Osteoblast (primary cell): ENCODE measurements at regions not wholly inside any gene's neighbourhood (a gene's known extent, or its start where the extent isn't known, plus 50 kb on each side); places are given as distances from the start of the nearest gene placed in this dataset.

Experiments
- DNase-seq: peaks from one replicate; pipeline ENCODE4 v3.0.0; 2011; ENCODE audit warnings: low spot score, mixed read lengths; ENCODE audit not compliant: insufficient read length; ENCODE audit errors: missing footprints
- H2AFZ ChIP-seq: 2 replicates; pipeline ENCODE4 v1.6.0; 2011; ENCODE audit warnings: mild to moderate bottlenecking, low read length
- H3K27ac ChIP-seq: 2 replicates; pipeline ENCODE4 v1.5.1; 2011; ENCODE audit warnings: mild to moderate bottlenecking, low read depth, low read length, moderate library complexity
- H3K27me3 ChIP-seq: 2 replicates; pipeline ENCODE4 v1.6.0; 2012; ENCODE audit warnings: mild to moderate bottlenecking, control low read depth, inconsistent platforms, low read length, moderate library complexity; ENCODE audit not compliant: insufficient read depth
- H3K36me3 ChIP-seq: 2 replicates; pipeline ENCODE4 v1.5.1; 2011; ENCODE audit warnings: mild to moderate bottlenecking, low read length, control low read depth, moderate library complexity; ENCODE audit not compliant: insufficient read depth
- H3K4me1 ChIP-seq: 2 replicates; pipeline ENCODE4 v1.5.1; 2011; ENCODE audit warnings: mild to moderate bottlenecking, low read length, control low read depth, moderate library complexity; ENCODE audit not compliant: insufficient read depth
- H3K4me2 ChIP-seq: 2 replicates; pipeline ENCODE4 v1.6.0; 2011; ENCODE audit warnings: mild to moderate bottlenecking, low read length; ENCODE audit not compliant: insufficient read depth
- H3K4me3 ChIP-seq: fragments of 200-600 bp; sonication (generic); 3 replicates; pipeline ENCODE4 v1.5.1; 2012; ENCODE audit warnings: mild to moderate bottlenecking, low read length, inconsistent platforms; ENCODE audit not compliant: insufficient read depth
- H3K79me2 ChIP-seq: 2 replicates; pipeline ENCODE4 v1.6.0; 2012; ENCODE audit warnings: mild to moderate bottlenecking, low read length, control low read depth, inconsistent platforms; ENCODE audit not compliant: insufficient read depth
- H3K9me3 ChIP-seq: 2 replicates; pipeline ENCODE4 v1.5.1; 2011; ENCODE audit warnings: low read depth, low read length, control low read depth
- H4K20me1 ChIP-seq: 2 replicates; pipeline ENCODE4 v1.6.0; 2012; ENCODE audit warnings: mild to moderate bottlenecking, low read length, control low read depth; ENCODE audit not compliant: insufficient read depth
- TF ChIP-seq, protein P1 (sequence below): IDR thresholded peaks from 2 replicates; pipeline ENCODE4 v1.5.1; 2011; ENCODE audit warnings: mild to moderate bottlenecking, low read depth, low read length, moderate library complexity; ENCODE audit errors: extremely low read depth

DNA sequence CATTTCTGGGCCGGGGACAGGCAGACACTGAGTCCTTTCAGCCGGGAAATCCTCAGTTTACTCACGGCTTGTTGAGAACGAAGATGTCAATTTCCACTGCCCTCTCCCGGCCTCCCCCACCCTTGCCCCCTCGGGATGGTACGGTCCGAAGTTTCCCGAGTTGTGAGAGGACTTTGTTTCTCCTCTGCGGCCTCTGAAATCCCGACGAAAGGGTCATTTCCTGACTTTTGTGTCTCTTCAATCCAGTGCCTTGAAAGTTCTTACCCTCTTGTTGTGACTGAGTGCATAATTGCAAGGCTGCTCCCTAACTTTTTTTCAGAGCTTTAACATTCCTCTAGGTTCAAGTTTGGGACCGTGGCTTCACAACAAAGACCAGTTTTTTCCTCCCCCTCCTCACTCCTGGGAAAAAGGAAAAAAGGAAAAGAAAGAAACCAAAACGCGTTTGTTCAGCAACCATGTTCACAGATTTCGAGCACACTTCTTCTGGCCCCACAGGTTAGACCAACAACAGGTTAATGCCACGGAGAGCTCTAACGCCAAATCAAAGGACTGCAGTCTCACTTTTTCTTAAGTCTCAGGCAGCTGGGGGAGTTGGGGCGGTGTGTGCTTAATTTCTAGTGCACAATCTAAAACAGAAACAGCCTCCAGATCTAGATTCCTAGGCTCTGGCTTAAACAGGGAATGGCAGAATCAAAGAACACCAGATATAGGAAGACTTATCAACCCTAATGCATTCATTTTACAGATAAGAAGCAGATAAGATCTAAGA, 138.9 kb downstream of the TMCO5A start:
- Histone ChIP-seq H3K4me1 (peaks cover 38% of the 10 kb centered on the region), H3K9me3 (no peaks in the 10 kb centered on the region), H3K27ac (peak overlapping the region; percentile 90), H2AFZ (peak overlapping the region; percentile 93), H4K20me1 (no peaks in the 10 kb centered on the region), H3K4me2 (peak overlapping the region; percentile 87), H3K36me3 (no peaks in the 10 kb centered on the region), H3K27me3 (no peaks in the 10 kb centered on the region), H3K79me2 (no peaks in the 10 kb centered on the region), H3K4me3 (peak overlapping the region; percentile 75)
- TF ChIP-seq, protein P1, sequence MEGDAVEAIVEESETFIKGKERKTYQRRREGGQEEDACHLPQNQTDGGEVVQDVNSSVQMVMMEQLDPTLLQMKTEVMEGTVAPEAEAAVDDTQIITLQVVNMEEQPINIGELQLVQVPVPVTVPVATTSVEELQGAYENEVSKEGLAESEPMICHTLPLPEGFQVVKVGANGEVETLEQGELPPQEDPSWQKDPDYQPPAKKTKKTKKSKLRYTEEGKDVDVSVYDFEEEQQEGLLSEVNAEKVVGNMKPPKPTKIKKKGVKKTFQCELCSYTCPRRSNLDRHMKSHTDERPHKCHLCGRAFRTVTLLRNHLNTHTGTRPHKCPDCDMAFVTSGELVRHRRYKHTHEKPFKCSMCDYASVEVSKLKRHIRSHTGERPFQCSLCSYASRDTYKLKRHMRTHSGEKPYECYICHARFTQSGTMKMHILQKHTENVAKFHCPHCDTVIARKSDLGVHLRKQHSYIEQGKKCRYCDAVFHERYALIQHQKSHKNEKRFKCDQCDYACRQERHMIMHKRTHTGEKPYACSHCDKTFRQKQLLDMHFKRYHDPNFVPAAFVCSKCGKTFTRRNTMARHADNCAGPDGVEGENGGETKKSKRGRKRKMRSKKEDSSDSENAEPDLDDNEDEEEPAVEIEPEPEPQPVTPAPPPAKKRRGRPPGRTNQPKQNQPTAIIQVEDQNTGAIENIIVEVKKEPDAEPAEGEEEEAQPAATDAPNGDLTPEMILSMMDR = no peak
- DNase-seq = no peak

DNA sequence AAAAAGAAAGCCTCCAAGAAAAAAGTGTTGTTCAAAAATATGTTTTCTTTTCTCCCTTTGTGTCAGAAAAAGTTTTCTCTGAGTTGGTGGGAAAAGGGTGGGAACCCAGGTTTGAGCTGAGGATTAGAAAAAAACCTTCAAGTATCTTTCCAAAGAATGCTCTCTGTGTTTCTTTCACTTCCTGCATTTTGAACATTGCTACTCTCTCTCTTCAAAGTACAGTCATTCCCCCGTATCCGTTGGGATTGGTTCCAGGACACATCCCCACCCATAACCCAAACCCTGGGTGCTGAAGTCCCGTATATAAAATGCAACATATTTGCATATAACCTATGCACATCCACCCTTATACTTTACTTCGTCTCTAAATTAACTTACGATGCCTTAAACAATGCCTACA, 139.6 kb downstream of the TMCO5A start:
- Histone ChIP-seq H3K36me3 (no peaks in the 10 kb centered on the region), H3K79me2 (no peaks in the 10 kb centered on the region), H3K4me2 (peak overlapping the region; percentile 87), H3K4me1 (peaks cover 32% of the 10 kb centered on the region), H3K27me3 (no peaks in the 10 kb centered on the region), H3K9me3 (no peaks in the 10 kb centered on the region), H2AFZ (peak overlapping the region; percentile 93), H3K4me3 (no peak overlapping the region), H4K20me1 (no peaks in the 10 kb centered on the region), H3K27ac (peak overlapping the region; percentile 90)
- TF ChIP-seq, protein P1 = no peak
- peak; percentile 80 for DNase-seq

DNA sequence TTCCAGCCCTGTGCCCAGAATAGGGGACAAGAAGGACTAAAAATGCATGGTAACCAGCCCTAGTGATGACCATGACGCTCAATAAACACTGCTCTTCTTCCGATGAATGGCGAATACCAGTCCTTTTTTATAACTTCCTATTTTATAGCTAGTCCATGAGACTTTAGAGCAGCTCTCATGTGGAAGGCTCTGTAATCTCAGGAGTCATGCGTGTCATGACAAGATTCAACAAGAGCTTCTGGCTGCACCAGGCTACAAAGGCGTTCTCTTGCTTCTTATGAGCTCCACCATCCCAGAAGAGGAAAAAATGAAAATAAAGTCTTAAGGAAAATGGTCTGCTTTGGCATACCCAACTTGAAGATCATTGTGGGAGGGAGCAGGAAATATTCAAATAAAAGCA, 141.0 kb downstream of the TMCO5A start:
- H3K4me1 ChIP-seq = peaks cover 23% of the 10 kb centered on the region
- H3K36me3 ChIP-seq = no peaks in the 10 kb centered on the region
- no peaks in the 10 kb centered on the region for H3K27me3 ChIP-seq
- no peaks in the 10 kb centered on the region for H3K79me2 ChIP-seq
- H3K9me3 ChIP-seq = no peaks in the 10 kb centered on the region
- no peak overlapping the region for H3K4me3 ChIP-seq
- TF ChIP-seq, protein P1 = no peak
- H3K4me2 ChIP-seq = no peak overlapping the region
- no peak overlapping the region for H2AFZ ChIP-seq
- H4K20me1 ChIP-seq = no peaks in the 10 kb centered on the region
- no peak overlapping the region for H3K27ac ChIP-seq
- DNase-seq = no peak

DNA sequence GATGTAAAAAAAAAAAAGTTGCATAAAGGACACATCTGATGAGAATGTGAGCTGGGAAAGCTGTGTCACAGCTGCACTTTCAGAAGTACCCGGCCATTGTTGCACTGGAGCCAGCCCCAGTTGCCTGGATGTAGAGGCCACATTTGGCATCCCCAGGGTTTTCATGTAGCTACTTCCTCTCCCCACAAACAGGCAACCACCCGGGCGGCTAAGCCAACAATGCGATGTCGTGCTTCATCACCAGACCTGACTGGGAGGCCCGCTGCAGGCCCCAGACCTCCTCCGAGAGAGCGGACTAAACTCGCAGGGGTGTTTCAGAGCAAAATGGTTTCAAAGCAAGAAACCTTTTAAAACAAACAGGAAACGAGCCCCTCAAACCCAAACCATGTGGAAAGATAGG, 142.3 kb downstream of the TMCO5A start:
- no peak overlapping the region for H2AFZ ChIP-seq
- H3K27me3 ChIP-seq = no peaks in the 10 kb centered on the region
- H3K4me3 ChIP-seq = no peak overlapping the region
- TF ChIP-seq, protein P1 = no peak
- no peak overlapping the region for H3K27ac ChIP-seq
- no peaks in the 10 kb centered on the region for H3K36me3 ChIP-seq
- H3K9me3 ChIP-seq = no peaks in the 10 kb centered on the region
- no peak overlapping the region for H3K4me2 ChIP-seq
- H4K20me1 ChIP-seq = no peaks in the 10 kb centered on the region
- no peaks in the 10 kb centered on the region for H3K79me2 ChIP-seq
- H3K4me1 ChIP-seq = peaks cover 23% of the 10 kb centered on the region
- no peak for DNase-seq
